GM23338 (cell line): ENCODE measurements at regions not wholly inside any gene's neighbourhood (a gene's known extent, or its start where the extent isn't known, plus 50 kb on each side); places are given as distances from the start of the nearest gene placed in this dataset.

Source experiments
- ATAC-seq: fragments of 200-7000 bp; cut with Tn5 transposase; 3 replicates; pipeline ENCODE4 v1.9.1; 2020
- DNase-seq: peaks from one replicate; pipeline ENCODE4 v3.0.0-alpha.2; 2015; ENCODE audit warnings: low spot score
- H2AFZ ChIP-seq: fragments of 200-600 bp; sonication (generic); 2 replicates; pipeline ENCODE4 v1.8.0; 2016; ENCODE audit warnings: antibody characterized with exemption, mild to moderate bottlenecking, moderate library complexity
- H3F3A ChIP-seq: fragments of 200-600 bp; sonication (generic); replicated peaks from 2 replicates; pipeline ENCODE4 v1.8.0; 2017; ENCODE audit warnings: antibody characterized with exemption, mixed run types, low read depth
- H3K27ac ChIP-seq: fragments of 200-600 bp; sonication (generic); 2 replicates; pipeline ENCODE4 v1.6.1; 2016; ENCODE audit warnings: low read depth
- H3K27me3 ChIP-seq: fragments of 200-600 bp; sonication (generic); 2 replicates; pipeline ENCODE4 v1.8.0; 2016; ENCODE audit warnings: mild to moderate bottlenecking, mixed run types, moderate library complexity; ENCODE audit not compliant: insufficient read depth
- H3K36me3 ChIP-seq: fragments of 200-600 bp; sonication (generic); 2 replicates; pipeline ENCODE4 v1.8.0; 2016; ENCODE audit warnings: mild to moderate bottlenecking; ENCODE audit not compliant: insufficient read depth
- H3K4me1 ChIP-seq: fragments of 200-600 bp; sonication (generic); 2 replicates; pipeline ENCODE4 v1.8.0; 2016; ENCODE audit warnings: mild to moderate bottlenecking, moderate library complexity; ENCODE audit not compliant: insufficient read depth
- H3K4me2 ChIP-seq: fragments of 200-600 bp; sonication (generic); 2 replicates; pipeline ENCODE4 v1.7.1; 2017; ENCODE audit warnings: mixed run types
- H3K4me3 ChIP-seq: fragments of 200-600 bp; sonication (generic); 2 replicates; pipeline ENCODE4 v1.6.1; 2016; ENCODE audit warnings: mixed run types
- H3K79me2 ChIP-seq: fragments of 200-600 bp; sonication (generic); replicated peaks from 2 replicates; pipeline ENCODE4 v1.8.0; 2017; ENCODE audit warnings: mild to moderate bottlenecking; ENCODE audit not compliant: insufficient read depth
- H3K9me2 ChIP-seq: fragments of 200-600 bp; sonication (generic); 2 replicates; pipeline ENCODE4 v1.8.0; 2017; ENCODE audit not compliant: insufficient read depth
- H4K20me1 ChIP-seq: fragments of 200-600 bp; sonication (generic); replicated peaks from 2 replicates; pipeline ENCODE4 v1.8.0; 2017; ENCODE audit warnings: mild to moderate bottlenecking; ENCODE audit not compliant: insufficient read depth
- H3K27ac Mint-ChIP-seq: 2 replicates; pipeline ENCODE4 v1.8.0; 2020; ENCODE audit warnings: inconsistent platforms, mild to moderate bottlenecking, moderate library complexity, mixed read lengths
- H3K27me3 Mint-ChIP-seq: 3 replicates; pipeline ENCODE4 v1.8.0; 2022; ENCODE audit warnings: low read depth, mild to moderate bottlenecking, moderate library complexity, mixed read lengths, inconsistent platforms; ENCODE audit not compliant: insufficient read depth, poor library complexity
- H3K36me3 Mint-ChIP-seq: 3 replicates; pipeline ENCODE4 v1.8.0; 2021; ENCODE audit warnings: low read depth, mild to moderate bottlenecking, inconsistent platforms, moderate library complexity, mixed read lengths
- H3K4me1 Mint-ChIP-seq: 3 replicates; pipeline ENCODE4 v1.8.0; 2020; ENCODE audit warnings: mild to moderate bottlenecking, inconsistent platforms, mixed read lengths
- H3K4me3 Mint-ChIP-seq: 3 replicates; pipeline ENCODE4 v1.8.0; 2021; ENCODE audit warnings: moderate library complexity, mild to moderate bottlenecking, inconsistent platforms, mixed read lengths
- H3K9me3 Mint-ChIP-seq: 3 replicates; pipeline ENCODE4 v1.8.0; 2020; ENCODE audit warnings: moderate library complexity, mild to moderate bottlenecking, inconsistent platforms, mixed read lengths
- EZH2phosphoT487 ChIP-seq: fragments of 200-600 bp; sonication (generic); IDR thresholded peaks from one replicate; pipeline ENCODE4 v1.8.1; 2018; ENCODE audit warnings: antibody characterized with exemption; ENCODE audit not compliant: unreplicated experiment
- JUNB ChIP-seq: IDR thresholded peaks from one replicate; pipeline ENCODE4 v1.6.1; 2016; ENCODE audit warnings: antibody characterized with exemption; ENCODE audit not compliant: unreplicated experiment
- NANOG ChIP-seq: IDR thresholded peaks from 2 replicates; pipeline ENCODE4 v1.6.1; 2016; ENCODE audit warnings: antibody characterized with exemption, borderline replicate concordance
- POLR2AphosphoS5 ChIP-seq: IDR thresholded peaks from 2 replicates; pipeline ENCODE4 v1.6.1; 2016; ENCODE audit warnings: antibody characterized with exemption, low read depth
- STAT1 ChIP-seq: IDR thresholded peaks from one replicate; pipeline ENCODE4 v1.6.1; 2016; ENCODE audit warnings: antibody characterized with exemption; ENCODE audit not compliant: unreplicated experiment
- TF ChIP-seq, protein P1 (sequence below): fragments of 250-450 bp; sonication (Bioruptor Pico); IDR thresholded peaks from 2 replicates; pipeline ENCODE4 v1.5.0; 2020; ENCODE audit warnings: mild to moderate bottlenecking, moderate library complexity

DNA sequence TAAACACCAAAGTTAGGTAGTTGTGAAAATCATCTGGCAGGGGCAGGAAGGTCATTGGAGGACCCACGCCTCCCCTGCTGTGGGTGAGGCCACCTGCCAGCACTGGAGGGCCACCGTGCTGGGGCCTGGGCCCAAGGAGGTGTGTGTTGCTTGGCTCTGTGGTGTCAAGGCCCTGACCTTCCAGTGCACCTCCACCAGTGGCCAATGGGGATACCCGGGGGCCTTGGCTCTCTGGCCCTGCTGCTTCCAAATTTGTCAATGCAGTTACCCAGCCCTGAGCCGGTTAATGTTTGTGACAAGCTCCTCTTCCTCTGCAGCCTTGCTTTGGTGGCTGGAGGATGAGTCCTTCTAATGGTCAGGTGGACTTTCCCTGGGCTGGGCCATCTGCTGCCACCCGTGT is 150.2 kb downstream of the KLF13 start:
- Mint-ChIP-seq H3K4me1 (peaks cover 6% of the 10 kb centered on the region), H3K9me3 (no peaks in the 10 kb centered on the region), H3K36me3 (no peaks in the 10 kb centered on the region), H3K27me3 (peaks cover 11% of the 10 kb centered on the region), H3K27ac (no peak overlapping the region), H3K4me3 (no peak overlapping the region)
- H3F3A ChIP-seq = no peaks in the 10 kb centered on the region
- H3K4me1 ChIP-seq = no peaks in the 10 kb centered on the region
- H3K27me3 ChIP-seq = peaks cover 16% of the 10 kb centered on the region
- TF ChIP-seq STAT1 (no peak), EZH2phosphoT487 (no peak), NANOG (no peak), POLR2AphosphoS5 (no peak)
- TF ChIP-seq, protein P1, sequence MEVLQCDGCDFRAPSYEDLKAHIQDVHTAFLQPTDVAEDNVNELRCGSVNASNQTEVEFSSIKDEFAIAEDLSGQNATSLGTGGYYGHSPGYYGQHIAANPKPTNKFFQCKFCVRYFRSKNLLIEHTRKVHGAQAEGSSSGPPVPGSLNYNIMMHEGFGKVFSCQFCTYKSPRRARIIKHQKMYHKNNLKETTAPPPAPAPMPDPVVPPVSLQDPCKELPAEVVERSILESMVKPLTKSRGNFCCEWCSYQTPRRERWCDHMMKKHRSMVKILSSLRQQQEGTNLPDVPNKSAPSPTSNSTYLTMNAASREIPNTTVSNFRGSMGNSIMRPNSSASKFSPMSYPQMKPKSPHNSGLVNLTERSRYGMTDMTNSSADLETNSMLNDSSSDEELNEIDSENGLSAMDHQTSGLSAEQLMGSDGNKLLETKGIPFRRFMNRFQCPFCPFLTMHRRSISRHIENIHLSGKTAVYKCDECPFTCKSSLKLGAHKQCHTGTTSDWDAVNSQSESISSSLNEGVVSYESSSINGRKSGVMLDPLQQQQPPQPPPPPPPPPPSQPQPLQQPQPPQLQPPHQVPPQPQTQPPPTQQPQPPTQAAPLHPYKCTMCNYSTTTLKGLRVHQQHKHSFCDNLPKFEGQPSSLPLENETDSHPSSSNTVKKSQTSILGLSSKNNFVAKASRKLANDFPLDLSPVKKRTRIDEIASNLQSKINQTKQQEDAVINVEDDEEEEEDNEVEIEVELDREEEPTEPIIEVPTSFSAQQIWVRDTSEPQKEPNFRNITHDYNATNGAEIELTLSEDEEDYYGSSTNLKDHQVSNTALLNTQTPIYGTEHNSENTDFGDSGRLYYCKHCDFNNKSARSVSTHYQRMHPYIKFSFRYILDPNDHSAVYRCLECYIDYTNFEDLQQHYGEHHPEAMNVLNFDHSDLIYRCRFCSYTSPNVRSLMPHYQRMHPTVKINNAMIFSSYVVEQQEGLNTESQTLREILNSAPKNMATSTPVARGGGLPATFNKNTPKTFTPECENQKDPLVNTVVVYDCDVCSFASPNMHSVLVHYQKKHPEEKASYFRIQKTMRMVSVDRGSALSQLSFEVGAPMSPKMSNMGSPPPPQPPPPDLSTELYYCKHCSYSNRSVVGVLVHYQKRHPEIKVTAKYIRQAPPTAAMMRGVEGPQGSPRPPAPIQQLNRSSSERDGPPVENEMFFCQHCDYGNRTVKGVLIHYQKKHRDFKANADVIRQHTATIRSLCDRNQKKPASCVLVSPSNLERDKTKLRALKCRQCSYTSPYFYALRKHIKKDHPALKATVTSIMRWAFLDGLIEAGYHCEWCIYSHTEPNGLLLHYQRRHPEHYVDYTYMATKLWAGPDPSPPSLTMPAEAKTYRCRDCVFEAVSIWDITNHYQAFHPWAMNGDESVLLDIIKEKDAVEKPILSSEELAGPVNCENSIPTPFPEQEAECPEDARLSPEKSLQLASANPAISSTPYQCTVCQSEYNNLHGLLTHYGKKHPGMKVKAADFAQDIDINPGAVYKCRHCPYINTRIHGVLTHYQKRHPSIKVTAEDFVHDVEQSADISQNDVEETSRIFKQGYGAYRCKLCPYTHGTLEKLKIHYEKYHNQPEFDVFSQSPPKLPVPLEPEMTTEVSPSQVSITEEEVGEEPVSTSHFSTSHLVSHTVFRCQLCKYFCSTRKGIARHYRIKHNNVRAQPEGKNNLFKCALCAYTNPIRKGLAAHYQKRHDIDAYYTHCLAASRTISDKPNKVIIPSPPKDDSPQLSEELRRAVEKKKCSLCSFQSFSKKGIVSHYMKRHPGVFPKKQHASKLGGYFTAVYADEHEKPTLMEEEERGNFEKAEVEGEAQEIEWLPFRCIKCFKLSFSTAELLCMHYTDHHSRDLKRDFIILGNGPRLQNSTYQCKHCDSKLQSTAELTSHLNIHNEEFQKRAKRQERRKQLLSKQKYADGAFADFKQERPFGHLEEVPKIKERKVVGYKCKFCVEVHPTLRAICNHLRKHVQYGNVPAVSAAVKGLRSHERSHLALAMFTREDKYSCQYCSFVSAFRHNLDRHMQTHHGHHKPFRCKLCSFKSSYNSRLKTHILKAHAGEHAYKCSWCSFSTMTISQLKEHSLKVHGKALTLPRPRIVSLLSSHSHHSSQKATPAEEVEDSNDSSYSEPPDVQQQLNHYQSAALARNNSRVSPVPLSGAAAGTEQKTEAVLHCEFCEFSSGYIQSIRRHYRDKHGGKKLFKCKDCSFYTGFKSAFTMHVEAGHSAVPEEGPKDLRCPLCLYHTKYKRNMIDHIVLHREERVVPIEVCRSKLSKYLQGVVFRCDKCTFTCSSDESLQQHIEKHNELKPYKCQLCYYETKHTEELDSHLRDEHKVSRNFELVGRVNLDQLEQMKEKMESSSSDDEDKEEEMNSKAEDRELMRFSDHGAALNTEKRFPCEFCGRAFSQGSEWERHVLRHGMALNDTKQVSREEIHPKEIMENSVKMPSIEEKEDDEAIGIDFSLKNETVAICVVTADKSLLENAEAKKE (CRISPR knock-in tag) = no peak
- ATAC-seq (no peak), DNase-seq (no peak)
- no peak overlapping the region for H2AFZ ChIP-seq
- no peaks in the 10 kb centered on the region for H3K36me3 ChIP-seq
- H3K9me2 ChIP-seq = no peaks in the 10 kb centered on the region
- H3K4me3 ChIP-seq = no peak overlapping the region
- H3K79me2 ChIP-seq = no peaks in the 10 kb centered on the region
- no peak overlapping the region for H3K27ac ChIP-seq
- H4K20me1 ChIP-seq = no peaks in the 10 kb centered on the region
- no peak overlapping the region for H3K4me2 ChIP-seq

DNA sequence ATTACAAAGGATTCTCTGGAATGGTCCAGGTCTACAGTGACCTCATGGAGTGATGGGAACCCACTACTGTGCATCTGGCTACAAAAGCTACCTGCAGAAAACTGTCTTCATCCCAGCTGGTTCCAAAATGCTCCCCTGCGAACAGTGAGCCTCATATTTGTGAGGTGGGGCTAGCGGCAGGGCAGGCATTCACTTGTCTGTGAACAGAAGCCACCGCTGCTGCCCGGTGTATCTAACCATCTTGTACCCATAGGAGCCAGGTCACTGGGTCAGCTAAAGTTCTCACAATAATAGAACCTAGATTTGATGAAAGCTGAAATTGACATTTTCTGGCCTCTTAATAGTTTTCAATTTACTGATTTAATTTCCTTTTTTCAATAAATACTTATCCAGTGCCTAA is 150.7 kb downstream of the KLF13 start:
- Histone ChIP-seq H2AFZ (no peak overlapping the region), H3F3A (no peaks in the 10 kb centered on the region), H3K27me3 (peaks cover 21% of the 10 kb centered on the region), H3K4me1 (no peaks in the 10 kb centered on the region), H3K27ac (no peak overlapping the region), H3K4me2 (no peak overlapping the region), H3K79me2 (no peaks in the 10 kb centered on the region), H4K20me1 (no peaks in the 10 kb centered on the region), H3K9me2 (no peaks in the 10 kb centered on the region), H3K4me3 (no peak overlapping the region), H3K36me3 (no peaks in the 10 kb centered on the region)
- DNase-seq (no peak), ATAC-seq (no peak)
- Mint-ChIP-seq H3K36me3 (no peaks in the 10 kb centered on the region), H3K27me3 (peaks cover 14% of the 10 kb centered on the region), H3K27ac (no peak overlapping the region), H3K4me3 (no peak overlapping the region), H3K9me3 (no peaks in the 10 kb centered on the region), H3K4me1 (peaks cover 6% of the 10 kb centered on the region)
- TF ChIP-seq, protein P1 (CRISPR knock-in tag) = no peak
- TF ChIP-seq STAT1 (no peak), JUNB (no peak)
